ENCODE measurements at regions not wholly inside any gene's neighbourhood (a gene's known extent, or its start where the extent isn't known, plus 50 kb on each side); places are given as distances from the start of the nearest gene placed in this dataset.
"Not testable (repeated sequence)": the region's sequence is repeated elsewhere in the genome, so short reads cannot be mapped to it uniquely, and the experiment has no call there.

GRCh38 chr15:98075441-98075840 is 114.9 kb downstream of the ARRDC4 start:
- Mint-ChIP-seq H3K9me3 (peaks cover 2% of the 10 kb centered on the region), H3K4me1 (no peaks in the 10 kb centered on the region), H3K27ac (no peak overlapping the region), H3K4me3 (no peak overlapping the region), H3K36me3 (no peaks in the 10 kb centered on the region)
- no peak for ATAC-seq
- no peak for DNase-seq (ENCODE audit: low spot score in 2 of 2)

GRCh38 chr15:98076021-98076816 is 115.7 kb downstream of the ARRDC4 start:
- no peaks in the 10 kb centered on the region for H3K36me3 Mint-ChIP-seq
- H3K4me1 Mint-ChIP-seq = no peaks in the 10 kb centered on the region
- H3K27ac Mint-ChIP-seq = no peak overlapping the region
- no peak overlapping the region for H3K4me3 Mint-ChIP-seq
- DNase-seq (ENCODE audit: low spot score in 2 of 2) (no peak), ATAC-seq (no peak)
- peaks cover 2% of the 10 kb centered on the region for H3K9me3 Mint-ChIP-seq

- Mint-ChIP-seq H3K4me3 (no peak overlapping the region), H3K9me3 (peaks cover 2% of the 10 kb centered on the region), H3K4me1 (no peaks in the 10 kb centered on the region), H3K27ac (no peak overlapping the region), H3K36me3 (no peaks in the 10 kb centered on the region)
- DNase-seq (ENCODE audit: low spot score in 2 of 2) = no peak
- ATAC-seq = no peak
Observed at GRCh38 chr15:98077186-98077585, 116.7 kb downstream of the ARRDC4 start.

- ATAC-seq = no peak
- no peaks in the 10 kb centered on the region for H3K9me3 Mint-ChIP-seq
Observed at GRCh38 chr15:98080791-98081190, 120.3 kb downstream of the ARRDC4 start.

GRCh38 chr15:98083203-98083910 is 122.9 kb downstream of the ARRDC4 start:
- DNase-seq (ENCODE audit: low spot score in 2 of 2) (no peak), ATAC-seq (no peak)
- no peaks in the 10 kb centered on the region for H3K36me3 Mint-ChIP-seq
- no peaks in the 10 kb centered on the region for H3K4me1 Mint-ChIP-seq
- peaks cover 6% of the 10 kb centered on the region for H3K9me3 Mint-ChIP-seq
- no peak overlapping the region for H3K4me3 Mint-ChIP-seq
- no peak overlapping the region for H3K27ac Mint-ChIP-seq

More at GRCh38 chr15:98080791-98081190, 120.3 kb downstream of the ARRDC4 start:
- Mint-ChIP-seq H3K36me3 (no peaks in the 10 kb centered on the region), H3K4me1 (no peaks in the 10 kb centered on the region), H3K27ac (no peak overlapping the region), H3K4me3 (no peak overlapping the region)
- DNase-seq (ENCODE audit: low spot score in 2 of 2) = no peak

GRCh38 chr15:98085003-98085639 is 124.6 kb downstream of the ARRDC4 start:
- DNase-seq (ENCODE audit: low spot score in 2 of 2) = no peak
- H3K9me3 Mint-ChIP-seq = peaks cover 6% of the 10 kb centered on the region

GRCh38 chr15:98088307-98088945 is 127.9 kb downstream of the ARRDC4 start:
- H3K36me3 Mint-ChIP-seq; H3K27ac Mint-ChIP-seq; H3K4me1 Mint-ChIP-seq; H3K9me3 Mint-ChIP-seq; H3K4me3 Mint-ChIP-seq; DNase-seq (ENCODE audit: low spot score in 2 of 2): not testable (repeated sequence)
- peak; percentile 88 for ATAC-seq

More at GRCh38 chr15:98085003-98085639, 124.6 kb downstream of the ARRDC4 start:
- H3K4me1 Mint-ChIP-seq = no peaks in the 10 kb centered on the region
- no peak overlapping the region for H3K4me3 Mint-ChIP-seq
- no peak overlapping the region for H3K27ac Mint-ChIP-seq
- no peak for ATAC-seq
- no peaks in the 10 kb centered on the region for H3K36me3 Mint-ChIP-seq

GRCh38 chr15:98089352-98089751 is 128.8 kb downstream of the ARRDC4 start:
- H3K27ac Mint-ChIP-seq; H3K4me1 Mint-ChIP-seq; ATAC-seq; H3K36me3 Mint-ChIP-seq; DNase-seq (ENCODE audit: low spot score in 2 of 2); H3K4me3 Mint-ChIP-seq: not testable (repeated sequence)
- peaks cover 11% of the 10 kb centered on the region for H3K9me3 Mint-ChIP-seq

- H3K36me3 Mint-ChIP-seq; H3K27ac Mint-ChIP-seq; H3K4me3 Mint-ChIP-seq; H3K9me3 Mint-ChIP-seq; ATAC-seq; H3K4me1 Mint-ChIP-seq; DNase-seq (ENCODE audit: low spot score in 2 of 2): not testable (repeated sequence)
Observed at GRCh38 chr15:98097986-98098385, 137.5 kb downstream of the ARRDC4 start.

GRCh38 chr15:98100606-98101005 is 140.1 kb downstream of the ARRDC4 start:
- H3K27ac Mint-ChIP-seq; DNase-seq (ENCODE audit: low spot score in 2 of 2); ATAC-seq; H3K9me3 Mint-ChIP-seq; H3K4me3 Mint-ChIP-seq; H3K36me3 Mint-ChIP-seq; H3K4me1 Mint-ChIP-seq: not testable (repeated sequence)

GRCh38 chr15:98103570-98103969 is 143.1 kb downstream of the ARRDC4 start:
- H3K27ac Mint-ChIP-seq = no peak overlapping the region
- H3K9me3 Mint-ChIP-seq = no peaks in the 10 kb centered on the region
- H3K4me3 Mint-ChIP-seq = no peak overlapping the region
- ATAC-seq (no peak), DNase-seq (ENCODE audit: low spot score in 2 of 2) (no peak)
- no peaks in the 10 kb centered on the region for H3K4me1 Mint-ChIP-seq
- no peaks in the 10 kb centered on the region for H3K36me3 Mint-ChIP-seq

GRCh38 chr15:98104386-98105151 is 144.1 kb downstream of the ARRDC4 start:
- H3K4me1 Mint-ChIP-seq; DNase-seq (ENCODE audit: low spot score in 2 of 2); H3K9me3 Mint-ChIP-seq; H3K36me3 Mint-ChIP-seq; H3K4me3 Mint-ChIP-seq; ATAC-seq; H3K27ac Mint-ChIP-seq: not testable (repeated sequence)

GRCh38 chr15:98106615-98107194 is 146.2 kb downstream of the ARRDC4 start:
- not testable (repeated sequence) for ATAC-seq

GRCh38 chr15:98111806-98112205 is 151.3 kb downstream of the ARRDC4 start:
- Mint-ChIP-seq H3K9me3 (peaks cover 11% of the 10 kb centered on the region), H3K4me3 (no peak overlapping the region), H3K4me1 (no peaks in the 10 kb centered on the region), H3K27ac (no peak overlapping the region), H3K36me3 (no peaks in the 10 kb centered on the region)
- DNase-seq (ENCODE audit: low spot score in 2 of 2) = no peak
- no peak for ATAC-seq

More at GRCh38 chr15:98106615-98107194, 146.2 kb downstream of the ARRDC4 start:
- DNase-seq (ENCODE audit: low spot score in 2 of 2); H3K27ac Mint-ChIP-seq; H3K9me3 Mint-ChIP-seq; H3K36me3 Mint-ChIP-seq; H3K4me3 Mint-ChIP-seq; H3K4me1 Mint-ChIP-seq: not testable (repeated sequence)

Data from stimulated activated effector memory CD8-positive, alpha-beta T cell treated with anti-CD3 and anti-CD28 coated beads, Interleukin-12 subunit alpha, Interleukin-12 subunit beta, amount 100 ng/mL, for 72 hours (primary cell).